ENCODE measurements at regions not wholly inside any gene's neighbourhood (a gene's known extent, or its start where the extent isn't known, plus 50 kb on each side); places are given as distances from the start of the nearest gene placed in this dataset.
A peak's percentile ranks its signal among the peaks of the same experiment; 100 is the strongest.

DNA sequence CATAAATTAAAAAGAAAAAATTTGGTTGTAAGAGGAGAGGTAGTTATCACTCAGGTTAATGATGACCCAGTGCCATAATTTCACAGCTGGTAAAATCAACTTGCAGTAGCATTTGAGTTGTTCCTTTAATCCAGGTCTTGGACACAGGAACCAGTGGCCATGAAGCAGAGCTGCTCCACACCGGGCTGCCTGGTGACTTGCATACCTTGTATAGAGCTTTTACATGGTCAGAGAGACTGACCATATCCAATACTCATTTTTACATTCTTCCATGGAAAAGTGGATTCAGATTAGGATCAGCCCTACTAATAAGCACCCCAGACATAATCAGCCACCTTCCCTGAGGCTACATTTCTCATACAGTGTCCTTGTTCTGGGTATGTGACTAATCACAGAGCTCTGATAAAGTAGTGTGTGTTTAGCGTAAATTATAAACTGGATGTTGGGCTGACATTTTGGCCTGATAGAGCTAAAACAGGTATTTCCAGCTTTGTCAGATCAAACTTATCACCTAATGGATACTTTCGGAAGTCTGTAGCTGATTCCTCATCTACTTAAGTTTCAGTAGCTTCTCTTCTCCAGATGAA is 77.0 kb upstream of the ZSWIM6 start:
- no peak overlapping the region for H3K4me3 ChIP-seq (ENCODE audit: low read depth in 1 of 3, low read length in 3 of 3)
- peaks cover 2 to 5% (median 4%) of the 10 kb centered on the region in 3 donors for H3K4me1 ChIP-seq (ENCODE audit: control insufficient read depth in 3 of 3, insufficient read depth in 2 of 3, low read depth in 1 of 3, low read length in 2 of 3)
- H3K27me3 ChIP-seq (ENCODE audit: control insufficient read depth in 3 of 3, insufficient read depth in 3 of 3, low read length in 3 of 3) = peaks cover 0 to 3% (median 0%) of the 10 kb centered on the region in 3 donors
- no peaks in the 10 kb centered on the region for H3K36me3 ChIP-seq (ENCODE audit: control insufficient read depth in 3 of 3, insufficient read depth in 2 of 3, low read depth in 1 of 3, low read length in 3 of 3)
- FAIRE-seq (no peak), DNase-seq (peak; percentile 26 to 53)
- 32 to 67% (median 38%) methylated on average over 3 of the region's 3 CpGs for WGBS, 3 donors
- H3K9me3 ChIP-seq (ENCODE audit: control insufficient read depth in 2 of 2, insufficient read depth in 1 of 2, low read depth in 1 of 2, low read length in 1 of 2) = peaks cover 0 to 2% of the 10 kb centered on the region in 2 donors
- H3K27ac ChIP-seq (ENCODE audit: low read depth in 1 of 3, low read length in 2 of 3) = no peak overlapping the region

DNA sequence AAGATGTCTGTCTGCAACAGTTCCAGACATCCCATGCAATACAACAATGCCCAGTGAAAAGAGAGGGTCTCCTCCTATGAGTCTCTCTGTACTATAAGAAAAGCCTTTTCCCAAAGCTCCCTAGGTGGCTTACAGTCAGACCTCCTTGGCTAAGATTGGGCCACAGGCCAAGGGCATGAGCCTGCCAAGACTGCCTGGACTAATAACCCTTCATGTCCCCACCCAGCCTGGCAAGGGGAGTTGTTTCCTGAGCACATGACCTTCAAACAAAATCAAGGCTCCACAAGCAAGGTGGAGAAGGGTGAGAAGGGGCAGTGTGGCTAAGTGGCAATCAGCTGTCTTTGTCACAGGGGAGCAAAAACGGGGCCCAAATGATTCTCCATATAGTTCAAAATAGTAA is 75.6 kb upstream of the ZSWIM6 start:
- peak in 1 of 2 donors; percentile 83 for DNase-seq
- H3K27me3 ChIP-seq (ENCODE audit: control insufficient read depth in 3 of 3, insufficient read depth in 3 of 3, low read length in 3 of 3) = peaks cover 0 to 3% (median 0%) of the 10 kb centered on the region in 3 donors
- WGBS, 3 donors = 7 to 30% (median 22%) methylated on average over 1 of the region's 1 CpG
- no peaks in the 10 kb centered on the region for H3K36me3 ChIP-seq (ENCODE audit: control insufficient read depth in 3 of 3, insufficient read depth in 2 of 3, low read depth in 1 of 3, low read length in 3 of 3)
- no peak overlapping the region for H3K4me3 ChIP-seq (ENCODE audit: low read depth in 1 of 3, low read length in 3 of 3)
- FAIRE-seq = no peak
- no peak overlapping the region for H3K27ac ChIP-seq (ENCODE audit: low read depth in 1 of 3, low read length in 2 of 3)
- no peaks in the 10 kb centered on the region for H3K9me3 ChIP-seq (ENCODE audit: control insufficient read depth in 2 of 2, insufficient read depth in 1 of 2, low read depth in 1 of 2, low read length in 1 of 2)
- H3K4me1 ChIP-seq (ENCODE audit: control insufficient read depth in 3 of 3, insufficient read depth in 2 of 3, low read depth in 1 of 3, low read length in 2 of 3) = peaks cover 2 to 5% (median 4%) of the 10 kb centered on the region in 3 donors

GRCh38 chr5:61257421-61257820 is 74.6 kb upstream of the ZSWIM6 start:
- Histone ChIP-seq H3K9me3 (ENCODE audit: control insufficient read depth in 2 of 2, insufficient read depth in 1 of 2, low read depth in 1 of 2, low read length in 1 of 2) (no peaks in the 10 kb centered on the region), H3K4me1 (ENCODE audit: control insufficient read depth in 3 of 3, insufficient read depth in 2 of 3, low read depth in 1 of 3, low read length in 2 of 3) (peaks cover 2 to 5% (median 4%) of the 10 kb centered on the region in 3 donors), H3K36me3 (ENCODE audit: control insufficient read depth in 3 of 3, insufficient read depth in 2 of 3, low read depth in 1 of 3, low read length in 3 of 3) (no peaks in the 10 kb centered on the region), H3K27me3 (ENCODE audit: control insufficient read depth in 3 of 3, insufficient read depth in 3 of 3, low read length in 3 of 3) (no peaks in the 10 kb centered on the region), H3K27ac (ENCODE audit: low read depth in 1 of 3, low read length in 2 of 3) (no peak overlapping the region), H3K4me3 (ENCODE audit: low read depth in 1 of 3, low read length in 3 of 3) (no peak overlapping the region)
- no peak for FAIRE-seq
- WGBS, 3 donors = 86 to 91% (median 91%) methylated on average over 3 of the region's 3 CpGs
- no peak for DNase-seq

DNA sequence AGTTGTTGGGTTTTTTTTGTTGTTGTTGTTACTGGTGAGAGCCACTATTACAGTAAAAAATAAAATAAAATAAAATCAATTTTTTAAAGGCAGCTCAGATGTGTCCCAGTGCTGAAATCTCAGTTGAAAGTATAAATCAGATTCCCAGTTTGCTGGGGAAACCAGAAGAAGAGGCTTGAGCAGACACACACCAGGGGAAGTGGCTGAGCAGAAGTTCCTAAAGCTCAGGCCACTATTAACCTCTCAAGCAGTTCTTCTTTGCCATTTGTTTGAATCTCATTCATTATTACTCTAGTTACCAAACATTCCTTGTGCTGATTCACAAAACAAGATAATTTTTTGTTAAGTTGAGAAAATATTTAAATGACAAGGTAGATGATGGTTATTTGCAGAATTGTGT is 70.9 kb upstream of the ZSWIM6 start:
- DNase-seq = no peak
- FAIRE-seq = no peak
- no peak overlapping the region for H3K4me3 ChIP-seq (ENCODE audit: low read depth in 1 of 3, low read length in 3 of 3)
- no peaks in the 10 kb centered on the region for H3K36me3 ChIP-seq (ENCODE audit: control insufficient read depth in 3 of 3, insufficient read depth in 2 of 3, low read depth in 1 of 3, low read length in 3 of 3)
- H3K9me3 ChIP-seq (ENCODE audit: control insufficient read depth in 2 of 2, insufficient read depth in 1 of 2, low read depth in 1 of 2, low read length in 1 of 2) = no peaks in the 10 kb centered on the region
- H3K27me3 ChIP-seq (ENCODE audit: control insufficient read depth in 3 of 3, insufficient read depth in 3 of 3, low read length in 3 of 3) = no peaks in the 10 kb centered on the region
- no peak overlapping the region for H3K27ac ChIP-seq (ENCODE audit: low read depth in 1 of 3, low read length in 2 of 3)
- H3K4me1 ChIP-seq (ENCODE audit: control insufficient read depth in 3 of 3, insufficient read depth in 2 of 3, low read depth in 1 of 3, low read length in 2 of 3) = peaks cover 2 to 5% (median 4%) of the 10 kb centered on the region in 3 donors

- 85 to 93% (median 87%) methylated on average over 5 of the region's 5 CpGs for WGBS, 3 donors
- FAIRE-seq = no peak
These were observed 70.0 kb upstream of the ZSWIM6 start for GRCh38 chr5:61262080-61262479.

DNA sequence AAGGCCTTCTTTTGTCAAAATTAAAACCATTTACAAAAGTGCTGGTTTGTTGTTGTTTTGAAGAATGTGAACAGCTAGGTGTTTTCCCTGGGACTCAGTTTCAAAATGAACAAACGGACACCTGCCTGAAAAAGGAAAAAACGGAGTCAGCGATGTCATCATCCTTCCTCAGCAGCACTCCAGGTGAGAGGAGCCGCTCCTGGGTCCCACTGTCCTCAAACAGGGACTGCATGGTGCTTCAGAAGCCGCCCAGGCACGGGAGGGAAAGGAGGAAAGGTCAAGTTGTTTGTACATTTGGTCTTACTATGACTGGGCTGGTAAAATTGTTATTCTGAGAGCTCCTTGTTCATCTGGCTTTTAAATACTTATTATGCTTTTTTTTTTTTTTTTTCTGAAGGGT is 69.0 kb upstream of the ZSWIM6 start:
- Histone ChIP-seq H3K36me3 (ENCODE audit: control insufficient read depth in 3 of 3, insufficient read depth in 2 of 3, low read depth in 1 of 3, low read length in 3 of 3) (no peaks in the 10 kb centered on the region), H3K27ac (ENCODE audit: low read depth in 1 of 3, low read length in 2 of 3) (no peak overlapping the region), H3K27me3 (ENCODE audit: control insufficient read depth in 3 of 3, insufficient read depth in 3 of 3, low read length in 3 of 3) (no peaks in the 10 kb centered on the region), H3K4me3 (ENCODE audit: low read depth in 1 of 3, low read length in 3 of 3) (no peak overlapping the region), H3K9me3 (ENCODE audit: control insufficient read depth in 2 of 2, insufficient read depth in 1 of 2, low read depth in 1 of 2, low read length in 1 of 2) (no peaks in the 10 kb centered on the region), H3K4me1 (ENCODE audit: control insufficient read depth in 3 of 3, insufficient read depth in 2 of 3, low read depth in 1 of 3, low read length in 2 of 3) (no peaks in the 10 kb centered on the region)
- DNase-seq = no peak
- WGBS, 3 donors = 63 to 75% (median 65%) methylated on average over 6 of the region's 6 CpGs
- FAIRE-seq = no peak

More at GRCh38 chr5:61262080-61262479, 70.0 kb upstream of the ZSWIM6 start:
- H3K36me3 ChIP-seq (ENCODE audit: control insufficient read depth in 3 of 3, insufficient read depth in 2 of 3, low read depth in 1 of 3, low read length in 3 of 3) = no peaks in the 10 kb centered on the region
- no peaks in the 10 kb centered on the region for H3K27me3 ChIP-seq (ENCODE audit: control insufficient read depth in 3 of 3, insufficient read depth in 3 of 3, low read length in 3 of 3)
- H3K27ac ChIP-seq (ENCODE audit: low read depth in 1 of 3, low read length in 2 of 3) = no peak overlapping the region
- DNase-seq = no peak
- no peaks in the 10 kb centered on the region for H3K4me1 ChIP-seq (ENCODE audit: control insufficient read depth in 3 of 3, insufficient read depth in 2 of 3, low read depth in 1 of 3, low read length in 2 of 3)
- H3K4me3 ChIP-seq (ENCODE audit: low read depth in 1 of 3, low read length in 3 of 3) = no peak overlapping the region
- H3K9me3 ChIP-seq (ENCODE audit: control insufficient read depth in 2 of 2, insufficient read depth in 1 of 2, low read depth in 1 of 2, low read length in 1 of 2) = no peaks in the 10 kb centered on the region

GRCh38 chr5:61263561-61264272 is 68.3 kb upstream of the ZSWIM6 start:
- WGBS, 3 donors = 51 to 61% (median 60%) methylated on average over 11 of the region's 11 CpGs
- no peak for DNase-seq
- no peaks in the 10 kb centered on the region for H3K27me3 ChIP-seq (ENCODE audit: control insufficient read depth in 3 of 3, insufficient read depth in 3 of 3, low read length in 3 of 3)
- no peak overlapping the region for H3K27ac ChIP-seq (ENCODE audit: low read depth in 1 of 3, low read length in 2 of 3)
- H3K4me3 ChIP-seq (ENCODE audit: low read depth in 1 of 3, low read length in 3 of 3) = no peak overlapping the region
- H3K9me3 ChIP-seq (ENCODE audit: control insufficient read depth in 2 of 2, insufficient read depth in 1 of 2, low read depth in 1 of 2, low read length in 1 of 2) = no peaks in the 10 kb centered on the region
- FAIRE-seq = no peak
- no peaks in the 10 kb centered on the region for H3K36me3 ChIP-seq (ENCODE audit: control insufficient read depth in 3 of 3, insufficient read depth in 2 of 3, low read depth in 1 of 3, low read length in 3 of 3)
- no peaks in the 10 kb centered on the region for H3K4me1 ChIP-seq (ENCODE audit: control insufficient read depth in 3 of 3, insufficient read depth in 2 of 3, low read depth in 1 of 3, low read length in 2 of 3)

- Histone ChIP-seq H3K4me3 (ENCODE audit: low read depth in 1 of 3, low read length in 3 of 3) (no peak overlapping the region), H3K9me3 (ENCODE audit: control insufficient read depth in 2 of 2, insufficient read depth in 1 of 2, low read depth in 1 of 2, low read length in 1 of 2) (no peaks in the 10 kb centered on the region), H3K27me3 (ENCODE audit: control insufficient read depth in 3 of 3, insufficient read depth in 3 of 3, low read length in 3 of 3) (no peaks in the 10 kb centered on the region), H3K27ac (ENCODE audit: low read depth in 1 of 3, low read length in 2 of 3) (no peak overlapping the region), H3K4me1 (ENCODE audit: control insufficient read depth in 3 of 3, insufficient read depth in 2 of 3, low read depth in 1 of 3, low read length in 2 of 3) (no peaks in the 10 kb centered on the region), H3K36me3 (ENCODE audit: control insufficient read depth in 3 of 3, insufficient read depth in 2 of 3, low read depth in 1 of 3, low read length in 3 of 3) (no peaks in the 10 kb centered on the region)
- no peak for DNase-seq
- 55 to 57% (median 56%) methylated on average over 4 of the region's 4 CpGs for WGBS, 3 donors
- no peak for FAIRE-seq
These were observed 67.8 kb upstream of the ZSWIM6 start for GRCh38 chr5:61264273-61264661.

DNA sequence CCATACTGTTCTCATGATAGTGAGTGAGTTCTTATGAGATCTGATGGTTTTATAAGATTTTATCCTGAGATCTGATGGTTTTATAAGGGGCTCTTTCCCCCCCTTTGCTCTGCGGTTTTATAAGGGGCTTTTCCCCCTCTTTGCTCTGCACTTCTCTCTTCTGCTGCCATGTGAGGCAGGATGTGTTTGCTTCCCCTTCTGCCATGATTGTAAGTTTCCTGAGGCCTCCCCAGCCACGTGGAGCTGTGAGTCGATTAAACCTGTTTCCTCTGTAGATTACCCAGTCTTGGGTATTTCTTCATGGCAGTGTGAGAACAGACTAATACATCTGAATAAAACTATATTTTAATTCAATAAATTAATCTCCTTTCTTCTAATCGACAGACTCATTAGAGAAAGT is 64.9 kb upstream of the ZSWIM6 start:
- Histone ChIP-seq H3K4me1 (ENCODE audit: control insufficient read depth in 3 of 3, insufficient read depth in 2 of 3, low read depth in 1 of 3, low read length in 2 of 3) (no peaks in the 10 kb centered on the region), H3K36me3 (ENCODE audit: control insufficient read depth in 3 of 3, insufficient read depth in 2 of 3, low read depth in 1 of 3, low read length in 3 of 3) (no peaks in the 10 kb centered on the region), H3K27ac (ENCODE audit: low read depth in 1 of 3, low read length in 2 of 3) (no peak overlapping the region), H3K27me3 (ENCODE audit: control insufficient read depth in 3 of 3, insufficient read depth in 3 of 3, low read length in 3 of 3) (no peaks in the 10 kb centered on the region), H3K4me3 (ENCODE audit: low read depth in 1 of 3, low read length in 3 of 3) (no peak overlapping the region), H3K9me3 (ENCODE audit: control insufficient read depth in 2 of 2, insufficient read depth in 1 of 2, low read depth in 1 of 2, low read length in 1 of 2) (no peaks in the 10 kb centered on the region)
- 61 to 83% (median 65%) methylated on average over 4 of the region's 4 CpGs for WGBS, 3 donors
- DNase-seq = no peak
- FAIRE-seq = no peak

All from small intestine (tissue), 7 donors.